Common myeloid progenitor, CD34-positive (primary cell): ENCODE measurements at regions not wholly inside any gene's neighbourhood (a gene's known extent, or its start where the extent isn't known, plus 50 kb on each side); places are given as distances from the start of the nearest gene placed in this dataset.
"Not testable (repeated sequence)": the region's sequence is repeated elsewhere in the genome, so short reads cannot be mapped to it uniquely, and the experiment has no call there.

Experiments
- CTCF ChIA-PET: fragments of 350-600 bp; sonication (Branson Sonifier 250); formaldehyde crosslinking; loops from one replicate; lab custom pipeline; 2021; ENCODE audit warnings: antibody characterized with exemption; lab: Charles Lee
- POLR2A ChIA-PET: fragments of 350-600 bp; sonication (Branson Sonifier 250); formaldehyde crosslinking; loops from one replicate; lab custom pipeline; 2021; ENCODE audit warnings: antibody characterized with exemption; lab: Charles Lee
- DNase-seq, 3 donors: peaks; one replicate each; pipeline versions ENCODE4 v3.0.0 to v3.0.0-alpha.2; 2013
- H3K27ac ChIP-seq, 2 experiments: 1 replicate in 1 of 2; 2 replicates in 1 of 2; pipeline ENCODE4 v1.7.0; 2013; ENCODE audit warnings: inconsistent platforms in 2 of 2, low read length in 2 of 2, mild to moderate bottlenecking in 2 of 2, low read depth in 1 of 2, moderate library complexity in 1 of 2; ENCODE audit not compliant: severe bottlenecking in 2 of 2, insufficient read depth in 1 of 2, poor library complexity in 1 of 2
- H3K27me3 ChIP-seq, 5 experiments: replicated peaks in 2 of 5; 1 replicate in 3 of 5; 2 replicates in 2 of 5; pipeline versions ENCODE4 v1.6.1 to v1.7.0; 2013; ENCODE audit warnings: low read length in 4 of 5, mild to moderate bottlenecking in 2 of 5, moderate library complexity in 2 of 5, inconsistent platforms in 1 of 5; ENCODE audit not compliant: insufficient read depth in 5 of 5, control insufficient read depth in 4 of 5
- H3K36me3 ChIP-seq, 4 experiments: 1 replicate in 2 of 4; 2 replicates in 2 of 4; pipeline versions ENCODE4 v1.6.1 to v1.7.0; 2013; ENCODE audit warnings: low read length in 3 of 4, control low read depth in 1 of 4, mild to moderate bottlenecking in 1 of 4; ENCODE audit not compliant: control insufficient read depth in 4 of 4, insufficient read depth in 4 of 4
- H3K4me1 ChIP-seq, 4 experiments: 1 replicate in 3 of 4; 2 replicates in 1 of 4; pipeline versions ENCODE4 v1.6.1 to v1.7.1; 2013; ENCODE audit warnings: low read length in 3 of 4, mild to moderate bottlenecking in 3 of 4, control low read depth in 1 of 4, inconsistent platforms in 1 of 4, moderate library complexity in 1 of 4; ENCODE audit not compliant: control insufficient read depth in 4 of 4, insufficient read depth in 4 of 4; ENCODE audit errors: control extremely low read depth in 1 of 4
- H3K4me3 ChIP-seq, 7 experiments: 1 replicate in 4 of 7; 2 replicates in 3 of 7; pipeline versions ENCODE4 v1.5.1 to v1.7.0; 2013; ENCODE audit warnings: mild to moderate bottlenecking in 7 of 7, low read length in 6 of 7, moderate library complexity in 6 of 7, inconsistent platforms in 2 of 7, low read depth in 2 of 7, control low read depth in 1 of 7; ENCODE audit not compliant: insufficient read depth in 4 of 7, control insufficient read depth in 1 of 7; ENCODE audit errors: extremely low read depth in 1 of 7
- H3K9me3 ChIP-seq, 5 experiments: 1 replicate in 4 of 5; 2 replicates in 1 of 5; pipeline versions ENCODE4 v1.6.1 to v1.7.1; 2013; ENCODE audit warnings: low read length in 4 of 5, mild to moderate bottlenecking in 2 of 5, inconsistent platforms in 1 of 5, low read depth in 1 of 5, moderate library complexity in 1 of 5; ENCODE audit not compliant: control insufficient read depth in 4 of 5, insufficient read depth in 2 of 5; ENCODE audit errors: control extremely low read depth in 1 of 5
- WGBS: methylation state at CpG from one replicate; pipeline ENCODE4 v1.1.5; 2013; ENCODE audit not compliant: insufficient coverage; 5-methylcytosine and 5-hydroxymethylcytosine counted together

GRCh38 chr1:121458291-121459048 is 273.7 kb downstream of the SRGAP2C start:
- H3K4me1 ChIP-seq = peaks cover 0 to 5% (median 3%) of the 10 kb centered on the region in 4 experiments
- peak; percentile 42 to 77 (median 75) for DNase-seq
- no peak overlapping the region for H3K27ac ChIP-seq
- no peaks in the 10 kb centered on the region for H3K27me3 ChIP-seq
- ChIA-PET POLR2A (no interaction called here), CTCF (no interaction called here)
- no peaks in the 10 kb centered on the region for H3K36me3 ChIP-seq
- H3K4me3 ChIP-seq = peak overlapping the region in 2 of 7 experiments; percentile 48 to 58
- 20% methylated on average over 1 of the region's 2 CpGs for WGBS
- H3K9me3 ChIP-seq = peaks cover 0 to 1% (median 0%) of the 10 kb centered on the region in 5 experiments

- CTCF ChIA-PET = no interaction called here
- Histone ChIP-seq H3K36me3 (no peaks in the 10 kb centered on the region), H3K4me3 (no peak overlapping the region), H3K4me1 (peaks cover 0 to 5% (median 3%) of the 10 kb centered on the region in 4 experiments), H3K27me3 (no peaks in the 10 kb centered on the region), H3K27ac (no peak overlapping the region), H3K9me3 (peaks cover 0 to 1% (median 0%) of the 10 kb centered on the region in 5 experiments)
- no CpG with 5 or more reads among the region's 2 CpGs for WGBS
- POLR2A ChIA-PET = no interaction called here
- no peak for DNase-seq
Measured at GRCh38 chr1:121459235-121459634, 274.5 kb downstream of the SRGAP2C start.

GRCh38 chr1:121469395-121469794 is 284.6 kb downstream of the SRGAP2C start:
- H3K27ac ChIP-seq, DNase-seq, H3K4me1 ChIP-seq, H3K27me3 ChIP-seq, POLR2A ChIA-PET, H3K9me3 ChIP-seq, CTCF ChIA-PET, H3K4me3 ChIP-seq, H3K36me3 ChIP-seq: not testable (repeated sequence)
- 100% methylated on average over 1 of the region's 1 CpG for WGBS

- WGBS = 100% methylated on average over 2 of the region's 2 CpGs
- CTCF ChIA-PET, H3K27me3 ChIP-seq, H3K4me1 ChIP-seq, DNase-seq, POLR2A ChIA-PET, H3K36me3 ChIP-seq, H3K27ac ChIP-seq, H3K4me3 ChIP-seq, H3K9me3 ChIP-seq: not testable (repeated sequence)
Measured at GRCh38 chr1:121470401-121470800, 285.6 kb downstream of the SRGAP2C start.

GRCh38 chr1:121471523-121471922 is 286.7 kb downstream of the SRGAP2C start:
- no peaks in the 10 kb centered on the region for H3K4me1 ChIP-seq
- peaks cover 0 to 5% (median 0%) of the 10 kb centered on the region in 5 experiments for H3K9me3 ChIP-seq
- ChIA-PET CTCF (no interaction called here), POLR2A (no interaction called here)
- H3K4me3 ChIP-seq = no peak overlapping the region
- no peak overlapping the region for H3K27ac ChIP-seq
- H3K27me3 ChIP-seq = no peaks in the 10 kb centered on the region
- DNase-seq = no peak
- no CpG with 5 or more reads among the region's 1 CpG for WGBS
- H3K36me3 ChIP-seq = no peaks in the 10 kb centered on the region

- no peak for DNase-seq
Measured at GRCh38 chr1:121472017-121472416, 287.2 kb downstream of the SRGAP2C start.

GRCh38 chr1:121483234-121483633 is 298.5 kb downstream of the SRGAP2C start:
- Histone ChIP-seq H3K4me3 (no peak overlapping the region), H3K27ac (no peak overlapping the region), H3K9me3 (peaks cover 0 to 18% (median 1%) of the 10 kb centered on the region in 5 experiments), H3K27me3 (no peaks in the 10 kb centered on the region), H3K36me3 (no peaks in the 10 kb centered on the region), H3K4me1 (no peaks in the 10 kb centered on the region)
- DNase-seq = no peak
- ChIA-PET POLR2A (no interaction called here), CTCF (no interaction called here)

More at GRCh38 chr1:121472017-121472416, 287.2 kb downstream of the SRGAP2C start:
- ChIA-PET CTCF (no interaction called here), POLR2A (no interaction called here)
- H3K4me3 ChIP-seq = no peak overlapping the region
- no peaks in the 10 kb centered on the region for H3K4me1 ChIP-seq
- no peak overlapping the region for H3K27ac ChIP-seq
- WGBS = 100% methylated on average over 1 of the region's 4 CpGs
- no peaks in the 10 kb centered on the region for H3K36me3 ChIP-seq
- H3K27me3 ChIP-seq = no peaks in the 10 kb centered on the region
- H3K9me3 ChIP-seq = peaks cover 0 to 10% (median under 1%) of the 10 kb centered on the region in 5 experiments
